ENCODE measurements at regions not wholly inside any gene's neighbourhood (a gene's known extent, or its start where the extent isn't known, plus 50 kb on each side); places are given as distances from the start of the nearest gene placed in this dataset.

- Histone ChIP-seq H2BK15ac (ENCODE audit: low read depth, low read length) (no peak overlapping the region), H3K79me1 (ENCODE audit: low read depth in 1 of 2, low read length in 2 of 2) (no peaks in the 10 kb centered on the region), H3K14ac (replicated peaks; ENCODE audit: low read depth, low read length) (no peak overlapping the region), H4K5ac (ENCODE audit: low read depth, low read length) (no peak overlapping the region), H3K9me1 (ENCODE audit: insufficient read depth, low read length) (no peaks in the 10 kb centered on the region), H2BK20ac (ENCODE audit: low read depth, low read length) (no peak overlapping the region), H3K27me3 (ENCODE audit: control insufficient read depth, insufficient read depth, low read length) (no peaks in the 10 kb centered on the region), H4K91ac (ENCODE audit: insufficient read depth, low read depth, low read length) (no peak overlapping the region), H3K4ac (ENCODE audit: low read depth, low read length) (no peak overlapping the region), H3K27ac (ENCODE audit: insufficient read depth, low read length) (no peak overlapping the region), H4K8ac (ENCODE audit: low read depth in 2 of 2, low read length in 2 of 2) (no peak overlapping the region), H3K4me2 (ENCODE audit: low read depth, low read length) (no peak overlapping the region), H3K18ac (ENCODE audit: low read depth, low read length) (no peak overlapping the region), H3K9ac (ENCODE audit: low read depth, low read length) (no peak overlapping the region), H3K4me3 (ENCODE audit: insufficient read depth, low read depth, low read length) (no peak overlapping the region), H2AK5ac (ENCODE audit: low read depth, low read length) (no peak overlapping the region), H4K20me1 (ENCODE audit: insufficient read depth, low read length) (no peaks in the 10 kb centered on the region), H2BK120ac (ENCODE audit: low read depth, low read length) (no peak overlapping the region), H2AFZ (replicated peaks; ENCODE audit: low read length, poor library complexity) (no peak overlapping the region), H3K4me1 (ENCODE audit: control insufficient read depth, insufficient read depth, low read length) (no peaks in the 10 kb centered on the region), H3K36me3 (ENCODE audit: control insufficient read depth, insufficient read depth, low read length) (no peaks in the 10 kb centered on the region), H3K9me3 (ENCODE audit: control insufficient read depth, insufficient read depth, low read length) (peaks cover 2% of the 10 kb centered on the region; the same call in 1 of the 2 replicates), H2AK9ac (replicated peaks; ENCODE audit: low read depth, low read length, poor library complexity) (no peak overlapping the region), H2BK5ac (ENCODE audit: low read depth, low read length, poor library complexity, severe bottlenecking) (no peak overlapping the region), H3K23ac (ENCODE audit: low read depth, low read length) (no peak overlapping the region), H3K56ac (ENCODE audit: extremely low read depth, insufficient read depth, low read length) (no peak overlapping the region)
- CTCF ChIA-PET, result no interaction called here
- DNase-seq (no peak), ATAC-seq (ENCODE audit: low read depth) (no peak)
- intact Hi-C loops (cut with micrococcal nuclease) (no loop called here), in situ Hi-C loops (cut with MboI; ENCODE audit: low sequenced_read_pairs) (no loop called here), dilution Hi-C loops (cut with HindIII; ENCODE audit: low sequenced_read_pairs, unreplicated experiment) (no loop called here)
- TF ChIP-seq RAD21 (IDR thresholded peaks at IDR 0.05; ENCODE audit: low read length), result no peak
- POLR2A ChIA-PET (ENCODE audit: unreplicated experiment), result no interaction called here
- BruUV-seq (replicated peaks), result no TSS peak
- WGBS, 2 experiments (ENCODE audit: extremely low coverage in 2 of 2, insufficient read length in 1 of 2), result no CpG with 5 or more reads among the region's 5 CpGs
These were observed 1310.0 kb upstream of the C9orf72 start for GRCh38 chr9:28883234-28883633.
